ENCODE measurements at regions not wholly inside any gene's neighbourhood (a gene's known extent, or its start where the extent isn't known, plus 50 kb on each side); places are given as distances from the start of the nearest gene placed in this dataset.

DNA sequence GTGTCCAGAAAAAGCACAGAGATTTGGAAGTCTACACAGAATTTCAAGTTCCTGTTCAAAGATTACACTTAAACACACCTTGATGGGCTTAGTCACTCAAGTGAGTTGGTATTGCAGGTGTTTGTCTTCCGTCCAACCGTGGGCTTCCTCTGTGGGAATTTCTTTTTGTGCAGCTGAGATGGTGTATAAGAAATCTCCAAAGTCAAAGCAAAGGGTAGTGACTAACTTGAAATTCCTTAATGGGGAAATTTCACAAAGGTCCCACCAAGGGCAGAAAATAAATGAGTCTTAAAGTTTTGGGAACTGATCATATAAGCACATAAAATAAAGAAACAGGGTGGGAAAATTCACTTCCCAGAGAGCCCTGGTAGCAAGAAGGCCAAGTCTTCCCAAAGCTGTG is 102.0 kb upstream of the TNFAIP3 start:
- TF ChIP-seq EZH2 (IDR thresholded peaks at IDR 0.05): no peak
- TF ChIP-seq, protein P1, sequence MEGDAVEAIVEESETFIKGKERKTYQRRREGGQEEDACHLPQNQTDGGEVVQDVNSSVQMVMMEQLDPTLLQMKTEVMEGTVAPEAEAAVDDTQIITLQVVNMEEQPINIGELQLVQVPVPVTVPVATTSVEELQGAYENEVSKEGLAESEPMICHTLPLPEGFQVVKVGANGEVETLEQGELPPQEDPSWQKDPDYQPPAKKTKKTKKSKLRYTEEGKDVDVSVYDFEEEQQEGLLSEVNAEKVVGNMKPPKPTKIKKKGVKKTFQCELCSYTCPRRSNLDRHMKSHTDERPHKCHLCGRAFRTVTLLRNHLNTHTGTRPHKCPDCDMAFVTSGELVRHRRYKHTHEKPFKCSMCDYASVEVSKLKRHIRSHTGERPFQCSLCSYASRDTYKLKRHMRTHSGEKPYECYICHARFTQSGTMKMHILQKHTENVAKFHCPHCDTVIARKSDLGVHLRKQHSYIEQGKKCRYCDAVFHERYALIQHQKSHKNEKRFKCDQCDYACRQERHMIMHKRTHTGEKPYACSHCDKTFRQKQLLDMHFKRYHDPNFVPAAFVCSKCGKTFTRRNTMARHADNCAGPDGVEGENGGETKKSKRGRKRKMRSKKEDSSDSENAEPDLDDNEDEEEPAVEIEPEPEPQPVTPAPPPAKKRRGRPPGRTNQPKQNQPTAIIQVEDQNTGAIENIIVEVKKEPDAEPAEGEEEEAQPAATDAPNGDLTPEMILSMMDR (IDR thresholded peaks at IDR 0.05): no peak

Measured in neural progenitor cell (in vitro differentiated cells).